Natural killer cell (primary cell): ENCODE measurements at regions not wholly inside any gene's neighbourhood (a gene's known extent, or its start where the extent isn't known, plus 50 kb on each side); places are given as distances from the start of the nearest gene placed in this dataset.

Experiments used
- ATAC-seq, 3 donors: fragments of 150-1000 bp in 2 of 3; fragments of 200-7000 bp in 1 of 3; cut with Tn5 transposase; 1 replicate in 1 of 3; 2 replicates in 2 of 3; pipeline ENCODE4 v1.10.0; 2021; ENCODE audit warnings: mild to moderate bottlenecking in 2 of 3, moderate library complexity in 2 of 3
- DNase-seq, 2 donors: peaks; one replicate each; pipeline versions ENCODE4 v3.0.0 to v3.0.0-alpha.2; 2013 to 2021; ENCODE audit warnings: mixed read lengths in 1 of 2
- H3K27ac ChIP-seq: one replicate; pipeline ENCODE4 v1.5.1; 2013; ENCODE audit warnings: mild to moderate bottlenecking, low read length
- H3K27me3 ChIP-seq: one replicate; pipeline ENCODE4 v1.6.1; 2013; ENCODE audit warnings: low read length; ENCODE audit not compliant: control insufficient read depth, insufficient read depth
- H3K36me3 ChIP-seq: one replicate; pipeline ENCODE4 v1.6.1; 2013; ENCODE audit warnings: low read length; ENCODE audit not compliant: control insufficient read depth, insufficient read depth
- H3K4me1 ChIP-seq: one replicate; pipeline ENCODE4 v1.6.1; 2013; ENCODE audit warnings: low read length; ENCODE audit not compliant: control insufficient read depth, insufficient read depth
- H3K4me3 ChIP-seq: one replicate; pipeline ENCODE4 v1.5.1; 2013; ENCODE audit warnings: low read length
- H3K9me3 ChIP-seq: one replicate; pipeline ENCODE4 v1.6.1; 2013; ENCODE audit warnings: low read length; ENCODE audit not compliant: control insufficient read depth, insufficient read depth
- H3K27ac Mint-ChIP-seq, 2 donors: one replicate each; pipeline ENCODE4 v1.8.0; 2022; ENCODE audit warnings: mild to moderate bottlenecking in 2 of 2, mixed read lengths in 2 of 2, moderate library complexity in 1 of 2
- H3K27me3 Mint-ChIP-seq, 2 donors: one replicate each; pipeline ENCODE4 v1.8.0; 2022; ENCODE audit warnings: low read depth in 2 of 2, mixed read lengths in 2 of 2
- H3K36me3 Mint-ChIP-seq: one replicate; pipeline ENCODE4 v1.8.0; 2022; ENCODE audit warnings: mixed read lengths
- H3K4me1 Mint-ChIP-seq, 2 donors: one replicate each; pipeline ENCODE4 v1.8.0; 2022; ENCODE audit warnings: mixed read lengths in 2 of 2
- H3K4me3 Mint-ChIP-seq: one replicate; pipeline ENCODE4 v1.8.0; 2022; ENCODE audit warnings: mild to moderate bottlenecking, moderate library complexity, mixed read lengths
- H3K9me3 Mint-ChIP-seq, 2 donors: one replicate each; pipeline ENCODE4 v1.8.0; 2022; ENCODE audit warnings: mixed read lengths in 2 of 2
- WGBS: methylation state at CpG from one replicate; pipeline ENCODE4 v1.1.7; 2013; ENCODE audit warnings: missing lambda C conversion rate; ENCODE audit not compliant: insufficient coverage; 5-methylcytosine and 5-hydroxymethylcytosine counted together
- intact Hi-C: fragments of 100-400 bp; cut with micrococcal nuclease; formaldehyde crosslinking; loops from one replicate; pipeline ENCODE4 v1.14.2; 2022
- TF ChIP-seq, protein P1 (sequence below): fragments of 200-600 bp; IDR thresholded peaks from one replicate; pipeline ENCODE4 v1.8.0; 2022; ENCODE audit warnings: antibody characterized with exemption

DNA sequence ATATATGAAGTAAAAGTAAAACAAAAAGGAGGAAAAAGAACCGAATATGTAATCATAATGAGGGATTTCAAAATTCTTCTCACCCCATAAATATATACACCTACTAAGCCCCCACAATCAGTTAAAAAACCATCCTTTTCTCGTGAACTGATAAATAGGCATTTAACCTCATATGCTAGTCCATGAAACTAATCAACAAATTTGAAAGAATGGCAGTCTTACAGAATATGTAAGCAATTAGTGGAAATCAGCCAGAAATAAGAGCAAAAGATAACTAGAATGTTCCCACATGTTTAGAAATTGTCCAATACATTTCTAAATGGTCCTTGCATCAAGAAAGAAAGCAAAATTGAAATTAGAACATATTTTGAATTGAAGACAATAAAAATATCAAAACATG, 849.4 kb upstream of the CXADR start:
- Mint-ChIP-seq H3K4me3 (no peak overlapping the region), H3K36me3 (peaks cover 7% of the 10 kb centered on the region), H3K27me3 (no peaks in the 10 kb centered on the region), H3K4me1 (no peaks in the 10 kb centered on the region), H3K9me3 (peaks cover 11 to 18% of the 10 kb centered on the region in 2 donors), H3K27ac (no peak overlapping the region)
- intact Hi-C loops, result no loop called here
- Histone ChIP-seq H3K27ac (no peak overlapping the region), H3K36me3 (no peaks in the 10 kb centered on the region), H3K27me3 (no peaks in the 10 kb centered on the region), H3K4me1 (no peaks in the 10 kb centered on the region), H3K9me3 (peaks cover 3% of the 10 kb centered on the region), H3K4me3 (no peak overlapping the region)
- DNase-seq, result no peak
- TF ChIP-seq, protein P1, sequence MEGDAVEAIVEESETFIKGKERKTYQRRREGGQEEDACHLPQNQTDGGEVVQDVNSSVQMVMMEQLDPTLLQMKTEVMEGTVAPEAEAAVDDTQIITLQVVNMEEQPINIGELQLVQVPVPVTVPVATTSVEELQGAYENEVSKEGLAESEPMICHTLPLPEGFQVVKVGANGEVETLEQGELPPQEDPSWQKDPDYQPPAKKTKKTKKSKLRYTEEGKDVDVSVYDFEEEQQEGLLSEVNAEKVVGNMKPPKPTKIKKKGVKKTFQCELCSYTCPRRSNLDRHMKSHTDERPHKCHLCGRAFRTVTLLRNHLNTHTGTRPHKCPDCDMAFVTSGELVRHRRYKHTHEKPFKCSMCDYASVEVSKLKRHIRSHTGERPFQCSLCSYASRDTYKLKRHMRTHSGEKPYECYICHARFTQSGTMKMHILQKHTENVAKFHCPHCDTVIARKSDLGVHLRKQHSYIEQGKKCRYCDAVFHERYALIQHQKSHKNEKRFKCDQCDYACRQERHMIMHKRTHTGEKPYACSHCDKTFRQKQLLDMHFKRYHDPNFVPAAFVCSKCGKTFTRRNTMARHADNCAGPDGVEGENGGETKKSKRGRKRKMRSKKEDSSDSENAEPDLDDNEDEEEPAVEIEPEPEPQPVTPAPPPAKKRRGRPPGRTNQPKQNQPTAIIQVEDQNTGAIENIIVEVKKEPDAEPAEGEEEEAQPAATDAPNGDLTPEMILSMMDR, result no peak
- ATAC-seq, result no peak
- 100% methylated on average over 1 of the region's 2 CpGs for WGBS

DNA sequence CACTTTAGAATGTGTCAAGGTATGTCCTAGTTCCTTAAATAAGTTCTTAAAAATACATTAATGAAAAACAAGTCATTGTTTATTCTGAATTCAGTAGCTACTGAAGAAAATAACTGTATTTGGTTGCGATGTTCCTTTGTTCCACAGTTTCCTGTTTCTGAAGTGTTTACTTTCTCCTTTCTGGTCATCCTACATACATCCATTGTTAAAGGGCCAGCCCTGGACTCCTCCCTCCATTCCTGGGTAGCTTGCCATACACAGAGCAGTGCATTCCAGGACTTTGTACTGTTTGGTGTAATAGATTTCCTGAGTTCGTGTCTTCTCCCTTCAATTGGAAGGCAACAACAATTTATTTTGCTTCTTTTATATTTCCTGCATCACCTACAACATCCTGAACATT, 845.4 kb upstream of the CXADR start:
- Histone ChIP-seq H3K27me3 (no peaks in the 10 kb centered on the region), H3K4me3 (no peak overlapping the region), H3K36me3 (no peaks in the 10 kb centered on the region), H3K9me3 (no peaks in the 10 kb centered on the region), H3K4me1 (no peaks in the 10 kb centered on the region), H3K27ac (no peak overlapping the region)
- intact Hi-C loops, result no loop called here
- Mint-ChIP-seq H3K4me1 (no peaks in the 10 kb centered on the region), H3K27me3 (no peaks in the 10 kb centered on the region), H3K9me3 (peaks cover 14 to 15% of the 10 kb centered on the region in 2 donors), H3K36me3 (peaks cover 4% of the 10 kb centered on the region), H3K4me3 (no peak overlapping the region), H3K27ac (no peak overlapping the region)
- ATAC-seq (no peak), DNase-seq (no peak)
- TF ChIP-seq, protein P1, result no peak
- 94% methylated on average over 2 of the region's 2 CpGs for WGBS

DNA sequence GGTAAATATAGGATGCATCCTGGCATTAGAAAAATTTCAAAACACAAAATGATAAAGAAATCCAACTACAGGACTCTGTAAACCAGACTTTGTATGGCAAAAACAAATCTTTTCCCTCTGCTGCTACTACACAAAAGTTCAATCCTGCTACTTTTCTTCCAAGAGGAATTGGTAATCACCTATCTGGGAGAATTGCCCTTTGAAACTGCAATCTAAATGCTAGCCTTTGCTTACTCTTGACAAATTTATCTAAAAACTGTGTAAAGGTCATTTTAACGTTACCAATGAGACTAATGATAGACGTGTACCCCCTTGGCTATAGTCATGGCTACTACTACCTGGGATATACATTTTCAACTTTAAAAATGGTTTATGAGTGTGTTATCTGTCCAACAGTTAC, 837.9 kb upstream of the CXADR start:
- Histone ChIP-seq H3K36me3 (no peaks in the 10 kb centered on the region), H3K4me1 (no peaks in the 10 kb centered on the region), H3K27me3 (no peaks in the 10 kb centered on the region), H3K9me3 (peaks cover 2% of the 10 kb centered on the region), H3K27ac (no peak overlapping the region), H3K4me3 (no peak overlapping the region)
- Mint-ChIP-seq H3K9me3 (peaks cover 14 to 27% of the 10 kb centered on the region in 2 donors), H3K27ac (no peak overlapping the region), H3K27me3 (no peaks in the 10 kb centered on the region), H3K4me1 (no peaks in the 10 kb centered on the region), H3K4me3 (no peak overlapping the region), H3K36me3 (no peaks in the 10 kb centered on the region)
- 100% methylated on average over 2 of the region's 2 CpGs for WGBS
- intact Hi-C loops, result no loop called here
- ATAC-seq, result no peak
- TF ChIP-seq, protein P1, result no peak
- DNase-seq, result no peak

DNA sequence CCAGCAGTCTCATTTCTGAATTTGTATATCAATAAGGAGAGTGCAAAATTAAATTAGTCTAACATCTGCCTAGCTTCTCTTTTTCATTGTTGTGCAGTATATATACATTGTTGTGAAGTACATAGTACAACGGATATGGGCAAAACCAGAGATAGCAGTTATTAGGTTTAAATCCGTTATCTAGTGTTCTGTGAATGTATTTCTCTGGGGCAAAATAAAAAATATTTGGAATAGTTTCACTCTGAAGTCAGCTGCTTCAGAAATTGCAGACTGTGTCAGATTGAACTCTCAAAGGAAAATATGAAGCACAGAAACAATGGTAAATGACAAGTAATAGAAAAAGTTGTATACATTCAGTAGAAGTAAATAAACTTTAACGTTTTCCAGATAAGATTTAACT, 836.5 kb upstream of the CXADR start:
- ATAC-seq, result no peak
- H3K27me3 Mint-ChIP-seq, result no peaks in the 10 kb centered on the region
- H3K9me3 Mint-ChIP-seq, result peaks cover 15 to 29% of the 10 kb centered on the region in 2 donors

More for the DNA sequence above, 836.5 kb upstream of the CXADR start:
- no peak overlapping the region for H3K27ac ChIP-seq
- no peaks in the 10 kb centered on the region for H3K27me3 ChIP-seq
- no peaks in the 10 kb centered on the region for H3K36me3 ChIP-seq
- H3K4me3 ChIP-seq, result no peak overlapping the region
- intact Hi-C loops, result no loop called here
- H3K9me3 ChIP-seq, result peaks cover 2% of the 10 kb centered on the region
- no peaks in the 10 kb centered on the region for H3K4me1 ChIP-seq
- TF ChIP-seq, protein P1, result no peak
- no peak overlapping the region for H3K4me3 Mint-ChIP-seq
- H3K27ac Mint-ChIP-seq, result no peak overlapping the region
- no peak for DNase-seq
- H3K36me3 Mint-ChIP-seq, result peaks cover 10% of the 10 kb centered on the region
- no peaks in the 10 kb centered on the region for H3K4me1 Mint-ChIP-seq
- 100% methylated on average over 2 of the region's 3 CpGs for WGBS
